PC-3 (cell line): ENCODE measurements at regions not wholly inside any gene's neighbourhood (a gene's known extent, or its start where the extent isn't known, plus 50 kb on each side); places are given as distances from the start of the nearest gene placed in this dataset.
A peak's percentile ranks its signal among the peaks of the same experiment; 100 is the strongest.

Source experiments
- ATAC-seq: fragments of 200-7000 bp; cut with Tn5 transposase; 2 replicates; pipeline ENCODE4 v1.9.1; 2020; ENCODE audit warnings: mild to moderate bottlenecking, moderate library complexity
- BruUV-seq: library from RNA; stranded (reverse); fragments of 400-500 nt; replicated peaks from 2 replicates; lab custom pipeline; 2021; lab: Mats Ljungman, UMichigan
- CTCF ChIA-PET: fragments of 300-600 bp; sonication (Branson Sonifier 250); formaldehyde crosslinking; loops from one replicate; lab custom pipeline; 2022; ENCODE audit warnings: antibody characterized with exemption; lab: Charles Lee
- POLR2A ChIA-PET: fragments of 300-600 bp; sonication (Branson Sonifier 250); formaldehyde crosslinking; loops from one replicate; lab custom pipeline; 2022; ENCODE audit warnings: antibody characterized with exemption; ENCODE audit not compliant: unreplicated experiment; lab: Charles Lee
- DNase-seq: peaks from one replicate; pipeline ENCODE4 v3.0.0-alpha.2; 2015
- H2AFZ ChIP-seq: fragments of 300-600 bp; sonication (generic); 2 replicates; pipeline ENCODE4 v1.6.0; 2016; ENCODE audit warnings: antibody characterized with exemption, low read length
- H3F3A ChIP-seq: fragments of 300-600 bp; sonication (generic); one replicate; pipeline ENCODE4 v1.6.0; 2017; ENCODE audit warnings: antibody characterized with exemption, low read length, control low read depth, mild to moderate bottlenecking; ENCODE audit not compliant: unreplicated experiment
- H3K27ac ChIP-seq: fragments of 300-600 bp; sonication (generic); 2 replicates; pipeline ENCODE4 v1.5.1; 2016; ENCODE audit warnings: mild to moderate bottlenecking, low read length
- H3K27me3 ChIP-seq: fragments of 300-600 bp; sonication (generic); 2 replicates; pipeline ENCODE4 v1.6.1; 2016; ENCODE audit warnings: low read length, mixed read lengths
- H3K36me3 ChIP-seq: fragments of 300-600 bp; sonication (generic); 2 replicates; pipeline ENCODE4 v1.6.1; 2016; ENCODE audit warnings: low read depth, mixed run types, low read length, mixed read lengths
- H3K4me1 ChIP-seq: fragments of 300-600 bp; sonication (generic); 2 replicates; pipeline ENCODE4 v1.5.1; 2016; ENCODE audit warnings: low read length; ENCODE audit not compliant: insufficient read depth
- H3K4me2 ChIP-seq: fragments of 300-600 bp; sonication (generic); 2 replicates; pipeline ENCODE4 v1.6.0; 2016; ENCODE audit warnings: low read length
- H3K4me3 ChIP-seq: fragments of 300-600 bp; sonication (generic); 2 replicates; pipeline ENCODE4 v1.5.1; 2016; ENCODE audit warnings: mild to moderate bottlenecking, low read length, mixed read lengths
- H3K79me2 ChIP-seq: fragments of 300-600 bp; sonication (generic); 2 replicates; pipeline ENCODE4 v1.6.1; 2017; ENCODE audit warnings: low read length, mixed read lengths
- H3K9ac ChIP-seq: fragments of 300-600 bp; sonication (generic); 2 replicates; pipeline ENCODE4 v1.6.0; 2016; ENCODE audit warnings: mild to moderate bottlenecking, low read length
- H3K9me2 ChIP-seq: fragments of 300-600 bp; sonication (generic); replicated peaks from 2 replicates; pipeline ENCODE4 v1.6.1; 2016; ENCODE audit warnings: mixed run types, low read length, mixed read lengths
- H3K9me3 ChIP-seq: fragments of 300-600 bp; sonication (generic); 2 replicates; pipeline ENCODE4 v1.6.1; 2016; ENCODE audit warnings: low read length, mixed read lengths
- H4K20me1 ChIP-seq: fragments of 300-600 bp; sonication (generic); 2 replicates; pipeline ENCODE4 v1.6.1; 2016; ENCODE audit warnings: low read length, mixed read lengths
- CTCF ChIP-seq: fragments of 300-600 bp; sonication (generic); conservative IDR thresholded peaks from 2 replicates; pipeline ENCODE4 v1.5.1; 2017; ENCODE audit warnings: antibody characterized with exemption, low read depth, mild to moderate bottlenecking, low read length
- EZH2 ChIP-seq: fragments of 300-600 bp; sonication (generic); IDR thresholded peaks from one replicate; pipeline ENCODE4 v1.6.1; 2017; ENCODE audit warnings: antibody characterized with exemption, mild to moderate bottlenecking, low read length; ENCODE audit not compliant: unreplicated experiment
- EZH2phosphoT487 ChIP-seq: fragments of 300-600 bp; sonication (generic); IDR thresholded peaks from 2 replicates; pipeline ENCODE4 v1.6.1; 2018; ENCODE audit warnings: mild to moderate bottlenecking, antibody characterized with exemption, low read length, borderline replicate concordance
- intact Hi-C: fragments of 100-400 bp; cut with micrococcal nuclease; formaldehyde crosslinking; loops from 2 replicates; pipeline ENCODE4 v1.9.0; 2023

- no peaks in the 10 kb centered on the region for H4K20me1 ChIP-seq
- H3K4me3 ChIP-seq = no peak overlapping the region
- no peak overlapping the region for H3K9ac ChIP-seq
- no peaks in the 10 kb centered on the region for H3K27me3 ChIP-seq
- H3K4me2 ChIP-seq = no peak overlapping the region
- DNase-seq = no peak
- no peak overlapping the region for H3K27ac ChIP-seq
- peaks cover 14% of the 10 kb centered on the region; the same call in 1 of the 2 replicates for H3K36me3 ChIP-seq
- intact Hi-C loops = loop anchor here (10.0 kb wide), 1 partner anchor 286 kb away; no protein-coding TSS in a partner anchor
- no peaks in the 10 kb centered on the region for H3K9me2 ChIP-seq
- no peak for ATAC-seq
- no peak overlapping the region for H2AFZ ChIP-seq
- H3K9me3 ChIP-seq = peaks cover 11% of the 10 kb centered on the region; the same call in 1 of the 2 replicates
- TF ChIP-seq EZH2phosphoT487 (no peak), EZH2 (no peak), CTCF (no peak)
- peaks cover 5% of the 10 kb centered on the region for H3F3A ChIP-seq
- H3K4me1 ChIP-seq = peaks cover 29% of the 10 kb centered on the region
- ChIA-PET CTCF (no interaction called here), POLR2A (no interaction called here)
- BruUV-seq = no TSS peak
- peaks cover 14% of the 10 kb centered on the region for H3K79me2 ChIP-seq
Observed at GRCh38 chr2:226180281-226180884, 619.2 kb downstream of the IRS1 start.

- Histone ChIP-seq H3K4me3 (no peak overlapping the region), H3F3A (no peaks in the 10 kb centered on the region), H3K27ac (peak overlapping the region; percentile 52), H2AFZ (no peak overlapping the region), H3K4me2 (no peak overlapping the region), H4K20me1 (no peaks in the 10 kb centered on the region), H3K4me1 (peaks cover 15% of the 10 kb centered on the region), H3K9me3 (peaks cover 11% of the 10 kb centered on the region; the same call in 1 of the 2 replicates), H3K79me2 (peaks cover 7% of the 10 kb centered on the region), H3K36me3 (peaks cover 14% of the 10 kb centered on the region; the same call in 1 of the 2 replicates), H3K27me3 (no peaks in the 10 kb centered on the region), H3K9ac (no peak overlapping the region), H3K9me2 (no peaks in the 10 kb centered on the region)
- POLR2A ChIA-PET = no interaction called here
- ATAC-seq (peak; percentile 49), DNase-seq (peak; percentile 84)
- BruUV-seq = no TSS peak
- TF ChIP-seq EZH2 = no peak
- no peak for TF ChIP-seq CTCF
- intact Hi-C loops = no loop called here
- CTCF ChIA-PET = no interaction called here
Observed at GRCh38 chr2:226179010-226179409, 620.6 kb downstream of the IRS1 start.

- ATAC-seq (no peak), DNase-seq (no peak)
- no peak overlapping the region for H2AFZ ChIP-seq
- H3K79me2 ChIP-seq = no peaks in the 10 kb centered on the region
- no peak for TF ChIP-seq EZH2phosphoT487
- TF ChIP-seq CTCF = no peak
- TF ChIP-seq EZH2 = no peak
- no peak overlapping the region for H3K27ac ChIP-seq
- no peaks in the 10 kb centered on the region for H3F3A ChIP-seq
- ChIA-PET POLR2A (no interaction called here), CTCF (no interaction called here)
- H3K4me2 ChIP-seq = no peak overlapping the region
- intact Hi-C loops = no loop called here
- peaks cover 11% of the 10 kb centered on the region; the same call in 1 of the 2 replicates for H3K9me3 ChIP-seq
- H3K4me1 ChIP-seq = peaks cover 9% of the 10 kb centered on the region; the same call in 1 of the 2 replicates
- BruUV-seq = no TSS peak
- H3K27me3 ChIP-seq = no peaks in the 10 kb centered on the region
- no peaks in the 10 kb centered on the region for H3K9me2 ChIP-seq
- H4K20me1 ChIP-seq = no peaks in the 10 kb centered on the region
- H3K9ac ChIP-seq = no peak overlapping the region
- H3K4me3 ChIP-seq = no peak overlapping the region
- peaks cover 14% of the 10 kb centered on the region; the same call in 1 of the 2 replicates for H3K36me3 ChIP-seq
Observed at GRCh38 chr2:226176283-226176984, 623.2 kb downstream of the IRS1 start.
